ENCODE measurements at regions not wholly inside any gene's neighbourhood (a gene's known extent, or its start where the extent isn't known, plus 50 kb on each side); places are given as distances from the start of the nearest gene placed in this dataset.

DNA sequence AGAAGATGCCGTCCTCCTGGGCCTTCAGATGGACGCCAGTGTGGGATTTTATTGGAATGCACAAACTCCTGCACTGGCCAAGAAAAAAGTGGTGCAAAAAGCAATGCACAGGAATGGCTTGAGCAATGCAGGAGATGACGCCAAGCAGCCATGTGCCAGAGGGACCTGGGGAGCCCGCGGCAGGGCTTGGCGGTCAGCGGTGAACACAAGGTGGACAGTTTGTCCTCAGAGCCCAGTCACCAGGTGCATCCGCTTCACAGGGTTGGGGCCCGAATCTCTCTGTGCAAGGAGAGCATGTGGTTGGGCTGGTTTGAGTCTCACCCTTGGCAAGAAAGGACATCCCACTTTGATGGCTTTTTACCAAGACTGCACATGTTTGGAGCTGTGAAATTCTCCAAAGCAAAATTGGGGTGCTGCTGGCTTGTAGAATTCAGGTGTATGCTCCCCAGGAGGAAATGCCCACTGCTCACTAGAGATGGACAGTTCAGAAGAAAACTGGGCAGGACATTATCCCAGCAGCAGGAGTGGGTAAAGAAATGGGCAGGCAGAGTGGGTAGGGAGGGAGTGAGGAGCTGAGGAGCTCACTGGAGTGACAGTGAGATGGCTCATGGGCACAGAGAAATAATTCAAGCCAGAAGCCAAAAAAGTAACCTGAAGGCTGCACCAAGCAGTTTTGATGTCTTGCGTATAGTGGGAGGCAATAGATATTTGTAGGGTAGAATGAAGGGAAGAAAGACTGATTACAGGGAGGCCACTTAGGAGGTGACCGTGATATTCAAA lies 463.9 kb downstream of the MTRR start:
- no peak for DNase-seq

- DNase-seq, result no peak
These were observed 464.5 kb downstream of the MTRR start for GRCh38 chr5:8333485-8333884.

DNA sequence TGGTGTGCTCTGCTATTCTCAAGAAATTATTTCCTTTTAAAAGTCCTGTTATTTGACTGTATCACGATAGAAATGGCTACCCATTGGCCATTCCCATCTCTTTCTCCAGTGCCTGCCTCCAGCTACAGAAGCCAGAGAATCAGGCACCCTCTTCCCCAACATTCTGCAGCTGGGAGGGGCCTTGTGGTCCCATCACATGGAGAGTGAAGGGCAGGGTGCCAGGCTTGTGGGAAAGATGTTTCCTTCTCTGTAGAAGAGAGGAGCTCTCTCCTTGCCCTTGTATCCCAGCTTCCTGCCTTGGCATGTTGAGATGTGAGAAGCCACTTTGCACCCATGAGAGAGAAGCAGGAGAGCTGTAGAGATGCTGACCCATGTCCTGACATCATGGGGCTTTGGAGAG lies 465.0 kb downstream of the MTRR start:
- DNase-seq, result no peak

- no peak for DNase-seq
These were observed 471.3 kb downstream of the MTRR start for GRCh38 chr5:8340261-8340660.

DNA sequence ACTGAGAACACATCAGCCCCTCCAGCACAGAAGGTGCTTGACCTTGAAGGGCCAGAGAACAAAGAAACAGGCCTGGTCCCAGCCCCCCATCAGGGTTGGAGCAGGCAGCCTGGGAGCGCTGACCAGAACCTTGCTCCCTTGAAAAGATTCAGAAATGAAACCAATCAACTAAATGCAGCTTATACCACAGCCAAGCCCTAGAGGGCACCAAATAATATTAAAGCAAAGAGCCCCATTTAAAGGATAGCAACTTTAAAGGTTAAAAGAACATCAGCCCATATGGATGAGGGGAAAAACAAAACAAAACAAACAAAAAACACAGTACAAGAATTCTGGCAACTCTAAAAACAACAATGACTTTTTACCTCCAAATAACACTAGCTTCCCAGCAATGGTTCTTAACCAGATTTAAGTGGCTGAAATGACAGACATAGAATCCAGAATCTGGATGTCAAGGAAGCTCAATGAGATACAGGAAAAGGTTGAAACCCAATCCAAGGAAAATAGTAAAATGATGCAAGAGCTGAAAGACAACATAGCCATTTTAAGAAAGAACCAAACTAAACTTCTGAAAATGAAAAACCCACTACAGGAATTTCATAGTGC lies 471.9 kb downstream of the MTRR start:
- DNase-seq, result no peak

DNA sequence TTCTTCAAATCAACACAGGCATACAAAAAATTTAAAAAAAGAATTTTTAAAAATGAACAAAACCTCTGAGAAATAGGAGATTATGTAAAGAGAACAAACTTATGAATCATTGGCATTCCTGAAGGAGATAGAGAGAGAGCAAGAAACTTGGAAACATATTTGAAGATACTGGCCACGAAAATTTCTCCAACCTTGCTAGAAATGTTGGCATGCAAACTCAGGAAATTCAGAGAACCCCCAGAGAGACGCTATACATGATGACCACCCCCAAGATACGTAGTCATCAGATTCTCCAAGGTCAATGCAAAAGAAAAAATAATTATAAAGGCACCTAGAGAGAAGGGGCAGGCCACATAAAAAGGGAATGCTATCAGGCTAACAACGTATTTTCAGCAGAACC lies 472.5 kb downstream of the MTRR start:
- no peak for DNase-seq

GRCh38 chr5:8347984-8348383 lies 479.0 kb downstream of the MTRR start:
- no peak for DNase-seq

DNA sequence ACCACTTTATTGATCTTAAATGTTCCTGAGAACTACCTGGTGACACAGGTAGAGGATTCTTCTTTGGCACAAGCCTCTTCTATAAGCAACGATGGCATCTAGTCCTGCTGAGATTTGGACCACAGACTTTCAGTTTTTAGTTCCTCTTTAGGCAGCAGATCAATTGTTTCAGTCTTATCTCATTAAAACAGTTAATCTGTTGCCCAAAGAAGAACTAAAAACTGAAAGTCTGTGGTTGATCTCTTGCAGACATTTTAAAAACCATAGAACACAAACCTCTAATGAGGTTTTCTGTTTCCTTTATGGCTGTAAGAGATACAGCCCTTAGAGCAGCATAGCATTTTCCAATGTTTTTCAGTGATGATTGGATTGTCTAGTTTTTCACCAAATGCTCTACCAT lies 480.9 kb downstream of the MTRR start:
- no peak for DNase-seq

- DNase-seq, result no peak
These were observed 481.8 kb downstream of the MTRR start for GRCh38 chr5:8350644-8351339.

DNA sequence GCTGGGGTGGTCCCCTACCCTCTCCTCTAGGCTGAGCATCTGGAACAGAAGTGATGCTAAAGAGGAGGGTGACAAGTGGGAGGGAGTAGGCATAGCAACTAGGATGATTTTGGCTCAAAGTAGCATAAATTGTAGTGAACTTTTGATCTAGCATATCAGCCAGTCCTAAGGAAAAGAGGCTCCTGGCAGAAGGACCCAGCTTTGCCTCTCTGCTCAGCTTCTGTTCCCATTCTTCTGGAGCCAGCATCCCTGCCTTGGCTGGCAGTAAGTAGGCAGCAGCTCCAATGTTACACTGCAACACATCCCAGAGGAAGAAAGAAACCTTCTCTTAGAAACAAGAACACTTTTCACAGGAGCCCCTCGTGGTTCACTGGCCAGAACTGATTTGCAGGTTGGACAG lies 487.0 kb downstream of the MTRR start:
- DNase-seq, result no peak

DNA sequence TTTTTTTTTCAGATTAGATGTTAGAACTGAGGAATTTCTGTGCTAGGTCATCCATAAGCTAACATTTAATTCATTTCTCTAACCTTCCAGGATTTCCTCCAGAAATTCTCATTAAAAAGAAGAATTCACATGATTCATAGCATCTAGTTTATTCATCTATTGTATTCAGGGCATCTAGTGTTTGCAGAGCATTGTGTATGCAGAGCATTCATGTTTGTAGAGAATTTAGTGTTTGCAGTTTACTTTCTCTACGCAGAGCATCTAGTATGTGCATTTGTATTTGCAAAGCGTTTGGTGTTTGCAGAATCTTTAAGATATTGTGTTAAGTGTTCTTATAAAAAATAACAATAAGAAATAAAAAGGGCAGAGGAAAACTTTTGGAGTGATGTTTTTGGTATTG lies 491.1 kb downstream of the MTRR start:
- no peak for DNase-seq

DNA sequence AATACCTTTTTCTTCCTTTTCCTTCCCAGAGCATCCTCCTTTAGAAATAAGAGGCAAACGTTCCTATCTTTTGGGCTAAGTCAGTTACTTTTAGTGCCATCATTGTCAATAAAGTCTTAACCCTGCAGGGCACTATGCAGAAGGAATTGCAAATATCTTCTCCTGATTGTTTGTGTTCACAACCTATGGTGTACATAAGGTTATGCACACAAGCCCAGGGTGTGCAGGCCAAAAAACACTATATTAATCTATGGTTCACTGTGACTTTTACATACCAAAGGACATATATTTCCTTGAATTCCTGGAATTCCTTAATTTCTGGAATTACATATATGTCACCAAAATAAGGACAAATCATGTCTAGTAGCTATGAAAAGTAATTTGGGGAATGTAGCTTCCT lies 493.5 kb downstream of the MTRR start:
- DNase-seq, result no peak

GRCh38 chr5:8363138-8363537 lies 494.2 kb downstream of the MTRR start:
- no peak for DNase-seq

DNA sequence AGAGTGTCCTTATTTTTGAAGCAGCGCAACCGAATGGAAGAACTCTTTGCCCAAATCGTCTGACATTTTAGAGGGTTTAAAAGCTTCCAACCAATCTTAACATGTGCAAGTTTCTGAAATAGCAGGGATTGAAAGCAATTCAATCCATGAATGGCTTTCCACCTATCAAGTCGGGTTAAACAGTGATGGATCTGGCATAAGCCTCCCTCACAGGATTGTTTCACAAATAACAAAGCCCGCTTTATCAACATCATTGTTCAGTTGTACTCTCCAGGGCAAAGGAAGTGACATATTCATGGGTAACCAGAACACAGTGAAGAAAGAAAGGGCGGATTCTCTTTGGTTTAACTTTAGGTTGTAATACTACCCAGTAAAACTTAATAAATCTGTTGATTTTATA lies 497.3 kb downstream of the MTRR start:
- DNase-seq, result no peak

GRCh38 chr5:8376478-8376877 lies 507.5 kb downstream of the MTRR start:
- DNase-seq, result no peak

GRCh38 chr5:8381972-8382371 lies 513.0 kb downstream of the MTRR start:
- no peak for DNase-seq

DNA sequence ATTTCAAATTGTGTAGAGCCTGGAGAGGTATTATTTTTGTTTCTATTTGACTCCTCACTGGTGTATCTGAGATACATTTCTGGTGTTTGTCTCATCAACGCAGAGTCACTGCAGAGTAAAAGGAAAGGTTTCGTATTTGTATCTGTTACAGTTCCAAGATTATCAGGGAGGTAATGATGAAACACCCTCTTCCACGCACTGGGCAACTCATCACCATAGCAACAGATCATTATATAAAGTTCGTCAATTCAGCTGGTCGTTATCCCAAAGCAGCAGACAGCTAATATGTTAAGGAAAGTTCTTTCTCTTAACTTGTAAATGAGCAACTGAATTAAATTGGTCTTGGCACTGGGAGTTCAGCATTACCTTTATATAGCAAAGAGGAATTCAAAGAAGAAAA lies 513.5 kb downstream of the MTRR start:
- DNase-seq, result no peak

GRCh38 chr5:8383616-8384015 lies 514.7 kb downstream of the MTRR start:
- DNase-seq, result no peak

- DNase-seq, result no peak
These were observed 517.9 kb downstream of the MTRR start for GRCh38 chr5:8386719-8387288.

DNA sequence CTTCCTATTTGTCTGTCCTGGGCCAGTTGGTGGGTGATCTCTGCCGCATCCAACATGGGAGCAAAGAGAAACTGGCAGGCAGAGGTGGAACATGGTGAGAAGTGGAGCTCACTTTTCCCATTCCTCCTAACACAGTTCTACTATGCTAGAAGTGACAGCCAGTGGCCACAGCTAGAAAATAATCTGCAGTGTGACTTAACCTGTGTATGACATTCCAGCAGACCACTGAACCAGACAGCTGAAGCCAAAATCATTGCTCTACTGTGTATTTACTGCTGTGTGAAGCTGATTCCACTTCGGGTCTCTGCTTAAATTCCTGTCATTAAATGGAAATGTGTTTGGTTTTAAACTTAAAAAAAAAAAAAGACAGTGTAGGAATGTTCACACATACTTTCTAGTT lies 523.0 kb downstream of the MTRR start:
- no peak for DNase-seq

GRCh38 chr5:8393240-8393639 lies 524.3 kb downstream of the MTRR start:
- DNase-seq, result no peak

- DNase-seq, result no peak
These were observed 526.0 kb downstream of the MTRR start for GRCh38 chr5:8394965-8395364.

DNA sequence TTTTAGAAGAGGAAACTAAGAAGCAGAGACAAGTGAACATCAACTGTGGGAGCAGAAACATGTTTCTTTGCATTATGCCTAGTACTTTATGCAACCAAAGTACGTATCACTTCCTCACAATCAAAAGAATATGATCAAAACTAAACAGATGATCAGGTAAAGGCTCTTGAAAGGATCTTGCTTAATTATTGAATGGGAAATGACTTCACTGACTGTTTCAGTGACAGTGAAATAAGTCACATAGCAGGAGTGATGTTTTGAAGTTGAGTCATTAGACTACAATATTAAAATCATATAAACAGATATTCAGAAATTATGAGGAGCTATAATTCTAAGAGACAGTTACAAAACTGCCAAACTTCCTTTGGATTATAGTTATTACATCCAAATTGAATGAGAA lies 527.3 kb downstream of the MTRR start:
- no peak for DNase-seq

DNA sequence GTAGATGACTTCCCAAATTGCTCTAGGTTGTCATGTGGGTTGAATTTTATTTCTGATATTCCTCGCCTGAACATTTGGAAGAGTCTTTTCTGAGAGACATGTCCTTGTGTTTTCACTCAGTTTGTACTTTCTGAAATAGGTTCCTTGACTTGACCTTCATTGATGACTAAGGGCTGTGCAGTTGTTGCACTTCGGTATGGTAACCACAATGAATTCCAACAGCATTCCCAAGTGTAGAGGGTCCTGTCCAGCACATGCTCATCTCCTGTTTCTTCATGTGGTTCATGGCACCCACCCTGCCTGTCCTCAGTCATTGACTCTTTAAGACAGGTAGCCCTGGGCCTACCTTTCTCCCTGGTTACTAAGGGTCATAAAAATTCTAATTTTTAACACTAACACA lies 527.8 kb downstream of the MTRR start:
- DNase-seq, result no peak
